ENCODE measurements at regions not wholly inside any gene's neighbourhood (a gene's known extent, or its start where the extent isn't known, plus 50 kb on each side); places are given as distances from the start of the nearest gene placed in this dataset.

- no peak for ATAC-seq
- H3K27me3 ChIP-seq: no peaks in the 10 kb centered on the region
- no peaks in the 10 kb centered on the region for H3K36me3 ChIP-seq
- intact Hi-C loops (cut with DNase I): no loop called here
- 98% methylated on average over 3 of the region's 3 CpGs for WGBS (ENCODE audit: insufficient coverage, low coverage, low lambda C conversion rate, missing lambda C conversion rate)
- peaks cover 0 to 14% (median 6%) of the 10 kb centered on the region in 4 donors for H3K4me1 ChIP-seq
- no peak overlapping the region for H3K27ac ChIP-seq
- H3K4me3 ChIP-seq: no peak overlapping the region
- H3K9me3 ChIP-seq: no peaks in the 10 kb centered on the region
- DNase-seq: no peak
- no peak for TF ChIP-seq CTCF (IDR thresholded peaks at IDR 0.05)
- TF ChIP-seq POLR2A (IDR thresholded peaks at IDR 0.05): no peak
These were observed 63.5 kb upstream of the RAB27B start for GRCh38 chr18:54764786-54765185.

- no peak for DNase-seq
- no peaks in the 10 kb centered on the region for H3K36me3 ChIP-seq
- H3K27me3 ChIP-seq: no peaks in the 10 kb centered on the region
- peaks cover 0 to 14% (median 6%) of the 10 kb centered on the region in 4 donors for H3K4me1 ChIP-seq
- intact Hi-C loops (cut with DNase I): no loop called here
- WGBS (ENCODE audit: insufficient coverage, low coverage, low lambda C conversion rate, missing lambda C conversion rate): 76% methylated on average over 3 of the region's 3 CpGs
- no peak overlapping the region for H3K4me3 ChIP-seq
- H3K9me3 ChIP-seq: no peaks in the 10 kb centered on the region
- no peak overlapping the region for H3K27ac ChIP-seq
- peak in 1 of 4 donors; percentile 14 for ATAC-seq
- TF ChIP-seq POLR2A (IDR thresholded peaks at IDR 0.05) (no peak), CTCF (IDR thresholded peaks at IDR 0.05) (no peak)
These were observed 62.5 kb upstream of the RAB27B start for GRCh38 chr18:54765636-54766375.

- Histone ChIP-seq H3K4me3 (no peak overlapping the region), H3K27ac (peak overlapping the region in 1 of 3 donors; percentile 48), H3K36me3 (no peaks in the 10 kb centered on the region), H3K4me1 (peaks cover 0 to 22% (median 8%) of the 10 kb centered on the region in 4 donors), H3K27me3 (no peaks in the 10 kb centered on the region), H3K9me3 (no peaks in the 10 kb centered on the region)
- peak; percentile 17 to 32 (median 26) for ATAC-seq
- 100% methylated on average over 1 of the region's 1 CpG for WGBS (ENCODE audit: insufficient coverage, low coverage, low lambda C conversion rate, missing lambda C conversion rate)
- intact Hi-C loops (cut with DNase I): no loop called here
- TF ChIP-seq POLR2A (IDR thresholded peaks at IDR 0.05) (no peak), CTCF (IDR thresholded peaks at IDR 0.05) (peak in 1 of 4 donors; percentile 3)
- no peak for DNase-seq
These were observed 61.6 kb upstream of the RAB27B start for GRCh38 chr18:54766634-54767033.

GRCh38 chr18:54767098-54767497, 61.2 kb upstream of the RAB27B start:
- DNase-seq: peak in 1 of 3 donors; percentile 62
- Histone ChIP-seq H3K27me3 (no peaks in the 10 kb centered on the region), H3K9me3 (no peaks in the 10 kb centered on the region), H3K4me1 (peaks cover 0 to 27% (median 8%) of the 10 kb centered on the region in 4 donors), H3K4me3 (no peak overlapping the region), H3K36me3 (no peaks in the 10 kb centered on the region), H3K27ac (peak overlapping the region in 1 of 3 donors; percentile 48)
- peak; percentile 87 to 97 (median 91) for ATAC-seq
- no peak for TF ChIP-seq CTCF (IDR thresholded peaks at IDR 0.05)
- no peak for TF ChIP-seq POLR2A (IDR thresholded peaks at IDR 0.05)
- intact Hi-C loops (cut with DNase I): no loop called here
- 21% methylated on average over 1 of the region's 1 CpG for WGBS (ENCODE audit: insufficient coverage, low coverage, low lambda C conversion rate, missing lambda C conversion rate)
